ENCODE measurements at regions not wholly inside any gene's neighbourhood (a gene's known extent, or its start where the extent isn't known, plus 50 kb on each side); places are given as distances from the start of the nearest gene placed in this dataset.

DNA sequence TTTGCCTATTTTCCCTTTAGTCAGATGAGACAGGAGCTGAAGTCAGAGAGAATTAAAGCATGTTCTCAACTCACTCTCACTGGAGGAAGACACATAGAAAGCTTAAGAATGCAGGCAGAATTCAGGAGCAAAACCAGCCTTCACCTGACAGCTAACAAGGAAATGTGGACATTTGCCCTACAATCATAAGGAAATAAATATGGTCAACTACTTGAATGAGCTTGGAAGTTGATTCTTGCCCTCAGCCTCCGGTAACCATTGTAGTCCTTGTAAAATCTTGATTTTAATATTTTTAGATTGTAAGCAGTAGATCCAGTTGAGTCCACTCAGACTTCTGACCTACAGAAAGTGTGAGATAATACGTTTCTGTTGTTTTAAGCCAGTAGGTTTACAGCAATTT, 752.5 kb upstream of the ZWINT start:
- Histone ChIP-seq H3K4me3 (ENCODE audit: low read length, poor library complexity, severe bottlenecking) (no peak overlapping the region), H3K27me3 (ENCODE audit: insufficient read depth, low read length, poor library complexity, severe bottlenecking) (no peaks in the 10 kb centered on the region), H3K9ac (ENCODE audit: low read depth, low read length, poor library complexity, severe bottlenecking) (no peak overlapping the region), H3K9me2 (replicated peaks; ENCODE audit: low read depth, low read length) (no peaks in the 10 kb centered on the region), H3K79me2 (ENCODE audit: insufficient read depth, low read length) (no peaks in the 10 kb centered on the region), H2AFZ (ENCODE audit: low read length) (no peak overlapping the region), H4K20me1 (ENCODE audit: insufficient read depth, low read length, poor library complexity, severe bottlenecking) (no peaks in the 10 kb centered on the region), H3K4me1 (ENCODE audit: insufficient read depth, low read length, poor library complexity, severe bottlenecking) (no peaks in the 10 kb centered on the region), H3F3A (ENCODE audit: low read depth) (no peaks in the 10 kb centered on the region), H3K4me2 (ENCODE audit: low read depth, low read length, poor library complexity, severe bottlenecking) (no peak overlapping the region), H3K9me3 (ENCODE audit: insufficient read depth, low read depth, low read length) (no peaks in the 10 kb centered on the region), H3K36me3 (ENCODE audit: insufficient read depth, low read length) (no peaks in the 10 kb centered on the region)
- no peak for TF ChIP-seq CTCF (conservative IDR thresholded peaks at IDR 0.05; ENCODE audit: low read length)
- no peak for TF ChIP-seq EZH2phosphoT487 (IDR thresholded peaks at IDR 0.05; ENCODE audit: borderline replicate concordance)

GRCh38 chr10:57102236-57102635, 741.2 kb upstream of the ZWINT start:
- H3K4me3 ChIP-seq (ENCODE audit: low read length, poor library complexity, severe bottlenecking): no peak overlapping the region

GRCh38 chr10:57098146-57098545, 737.1 kb upstream of the ZWINT start:
- no peaks in the 10 kb centered on the region for H3K36me3 ChIP-seq (ENCODE audit: insufficient read depth, low read length)
- no peaks in the 10 kb centered on the region for H3K9me3 ChIP-seq (ENCODE audit: insufficient read depth, low read depth, low read length)
- H3K9me2 ChIP-seq (replicated peaks; ENCODE audit: low read depth, low read length): no peaks in the 10 kb centered on the region
- H3K4me3 ChIP-seq (ENCODE audit: low read length, poor library complexity, severe bottlenecking): no peak overlapping the region
- no peak for TF ChIP-seq EZH2phosphoT487 (IDR thresholded peaks at IDR 0.05; ENCODE audit: borderline replicate concordance)
- no peak for TF ChIP-seq CTCF (conservative IDR thresholded peaks at IDR 0.05; ENCODE audit: low read length)
- H4K20me1 ChIP-seq (ENCODE audit: insufficient read depth, low read length, poor library complexity, severe bottlenecking): no peaks in the 10 kb centered on the region
- H3F3A ChIP-seq (ENCODE audit: low read depth): no peaks in the 10 kb centered on the region
- H2AFZ ChIP-seq (ENCODE audit: low read length): no peak overlapping the region
- H3K9ac ChIP-seq (ENCODE audit: low read depth, low read length, poor library complexity, severe bottlenecking): no peak overlapping the region
- no peaks in the 10 kb centered on the region for H3K79me2 ChIP-seq (ENCODE audit: insufficient read depth, low read length)
- H3K4me1 ChIP-seq (ENCODE audit: insufficient read depth, low read length, poor library complexity, severe bottlenecking): no peaks in the 10 kb centered on the region
- no peaks in the 10 kb centered on the region for H3K27me3 ChIP-seq (ENCODE audit: insufficient read depth, low read length, poor library complexity, severe bottlenecking)
- no peak overlapping the region for H3K4me2 ChIP-seq (ENCODE audit: low read depth, low read length, poor library complexity, severe bottlenecking)

More at GRCh38 chr10:57102236-57102635, 741.2 kb upstream of the ZWINT start:
- Histone ChIP-seq H3K4me1 (ENCODE audit: insufficient read depth, low read length, poor library complexity, severe bottlenecking) (no peaks in the 10 kb centered on the region), H3K79me2 (ENCODE audit: insufficient read depth, low read length) (no peaks in the 10 kb centered on the region), H3K9ac (ENCODE audit: low read depth, low read length, poor library complexity, severe bottlenecking) (no peak overlapping the region), H4K20me1 (ENCODE audit: insufficient read depth, low read length, poor library complexity, severe bottlenecking) (no peaks in the 10 kb centered on the region), H2AFZ (ENCODE audit: low read length) (no peak overlapping the region), H3F3A (ENCODE audit: low read depth) (no peaks in the 10 kb centered on the region), H3K9me3 (ENCODE audit: insufficient read depth, low read depth, low read length) (no peaks in the 10 kb centered on the region), H3K36me3 (ENCODE audit: insufficient read depth, low read length) (no peaks in the 10 kb centered on the region), H3K9me2 (replicated peaks; ENCODE audit: low read depth, low read length) (no peaks in the 10 kb centered on the region), H3K27me3 (ENCODE audit: insufficient read depth, low read length, poor library complexity, severe bottlenecking) (no peaks in the 10 kb centered on the region), H3K4me2 (ENCODE audit: low read depth, low read length, poor library complexity, severe bottlenecking) (no peak overlapping the region)
- no peak for TF ChIP-seq EZH2phosphoT487 (IDR thresholded peaks at IDR 0.05; ENCODE audit: borderline replicate concordance)
- no peak for TF ChIP-seq CTCF (conservative IDR thresholded peaks at IDR 0.05; ENCODE audit: low read length)
